Right lobe of liver (tissue), 4 donors: ENCODE measurements at regions not wholly inside any gene's neighbourhood (a gene's known extent, or its start where the extent isn't known, plus 50 kb on each side); places are given as distances from the start of the nearest gene placed in this dataset.

Experiments used
- CTCF ChIP-seq, 4 donors: fragments of 200-600 bp in 3 of 4; fragments of 450-650 bp in 1 of 4; IDR thresholded peaks; one replicate each; pipeline versions ENCODE4 v1.5.1 to v1.8.0; 2016 to 2022; ENCODE audit warnings: antibody characterized with exemption in 4 of 4, mild to moderate bottlenecking in 2 of 4
- POLR2A ChIP-seq: fragments of 450-650 bp; IDR thresholded peaks from one replicate; pipeline ENCODE4 v1.6.1; 2017; ENCODE audit warnings: antibody characterized with exemption, mild to moderate bottlenecking
- donor health status: DM: no; HTN: no; CAD: no.
- donor health status: DM: no; HTN: no; CAD: no.
- donor health status: DM: no; HTN: yes; CAD: no.

GRCh38 chr10:76641215-76641614 lies 996.4 kb downstream of the KCNMA1 start:
- TF ChIP-seq CTCF (IDR thresholded peaks at IDR 0.05), result no peak
- no peak for TF ChIP-seq POLR2A
